ENCODE measurements at regions not wholly inside any gene's neighbourhood (a gene's known extent, or its start where the extent isn't known, plus 50 kb on each side); places are given as distances from the start of the nearest gene placed in this dataset. TPM values are rescaled to one million over a fixed set of nuclear protein-coding genes. Genes with fewer than 3 reads are reported as not detected.

GRCh38 chr2:238797537-238797936 is 50.3 kb upstream of the TWIST2 start:
- Histone ChIP-seq H3K36me3 (no peaks in the 10 kb centered on the region), H3K4me1 (no peaks in the 10 kb centered on the region), H3K9me3 (no peaks in the 10 kb centered on the region), H3K27me3 (peaks cover 0 to 11% of the 10 kb centered on the region in 2 donors), H3K27ac (no peak overlapping the region), H3K4me3 (no peak overlapping the region)
- no peak for TF ChIP-seq POLR2A (IDR thresholded peaks at IDR 0.05)
- no peak for TF ChIP-seq EP300 (IDR thresholded peaks at IDR 0.05)
- no peak for TF ChIP-seq CTCF (IDR thresholded peaks at IDR 0.05)
- WGBS, 2 donors, result 89 to 90% methylated on average over 8 of the region's 8 CpGs
- DNase-seq (ENCODE audit: low spot score in 2 of 2), result no peak

Small RNA genes lying in the stretch of these regions (small RNA-seq; reads per million reads assigned to genes)
- not detected for gene AC113618.1

Data from tibial nerve (tissue), 4 donors.